Stimulated activated CD4-positive, alpha-beta T cell treated with anti-CD3 and anti-CD28 coated beads, Interleukin-15, amount 100 ng/mL, for 24 hours (primary cell): ENCODE measurements at regions not wholly inside any gene's neighbourhood (a gene's known extent, or its start where the extent isn't known, plus 50 kb on each side); places are given as distances from the start of the nearest gene placed in this dataset.

ENCODE experiments used
- DNase-seq: peaks from one replicate; pipeline ENCODE4 v3.0.0-alpha.2; 2020

DNA sequence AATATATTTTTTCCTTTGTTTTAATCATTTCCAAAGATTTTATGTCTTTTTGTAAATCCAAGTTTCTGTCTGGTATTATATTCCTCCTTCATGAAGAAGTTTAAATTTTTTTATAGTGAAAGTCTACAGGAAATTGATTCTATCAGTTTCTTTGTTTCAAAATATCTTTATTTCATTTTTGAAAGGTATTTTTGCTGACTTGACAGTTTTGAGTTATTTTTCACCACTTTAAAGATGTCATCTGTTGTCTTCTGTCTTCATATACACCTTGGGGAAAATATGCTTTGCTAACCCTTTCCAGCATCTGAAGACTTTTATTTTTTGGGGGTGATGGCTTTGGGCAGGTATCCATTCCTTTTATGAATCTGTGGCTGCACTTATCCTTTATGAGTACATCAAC, 164.4 kb upstream of the EPHA5 start:
- no peak for DNase-seq

DNA sequence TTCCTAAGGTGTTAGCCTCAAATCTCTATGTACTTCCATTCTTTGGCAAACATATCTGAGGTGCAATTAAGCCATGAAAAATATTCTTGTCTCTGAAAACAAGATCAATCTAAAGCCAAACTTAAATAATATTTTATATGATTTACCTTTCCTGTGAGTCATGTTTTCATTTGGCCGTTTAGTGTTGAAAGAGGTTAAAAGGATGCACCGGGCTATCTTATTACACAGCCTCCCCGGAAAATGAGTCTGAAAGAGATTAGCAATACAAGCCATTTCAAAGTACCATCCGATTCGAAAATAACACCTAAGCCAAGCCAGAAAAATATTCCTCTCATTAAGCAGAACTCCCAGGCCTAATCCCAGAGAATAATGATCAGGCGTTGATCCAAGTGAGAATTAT, 161.5 kb upstream of the EPHA5 start:
- no peak for DNase-seq

DNA sequence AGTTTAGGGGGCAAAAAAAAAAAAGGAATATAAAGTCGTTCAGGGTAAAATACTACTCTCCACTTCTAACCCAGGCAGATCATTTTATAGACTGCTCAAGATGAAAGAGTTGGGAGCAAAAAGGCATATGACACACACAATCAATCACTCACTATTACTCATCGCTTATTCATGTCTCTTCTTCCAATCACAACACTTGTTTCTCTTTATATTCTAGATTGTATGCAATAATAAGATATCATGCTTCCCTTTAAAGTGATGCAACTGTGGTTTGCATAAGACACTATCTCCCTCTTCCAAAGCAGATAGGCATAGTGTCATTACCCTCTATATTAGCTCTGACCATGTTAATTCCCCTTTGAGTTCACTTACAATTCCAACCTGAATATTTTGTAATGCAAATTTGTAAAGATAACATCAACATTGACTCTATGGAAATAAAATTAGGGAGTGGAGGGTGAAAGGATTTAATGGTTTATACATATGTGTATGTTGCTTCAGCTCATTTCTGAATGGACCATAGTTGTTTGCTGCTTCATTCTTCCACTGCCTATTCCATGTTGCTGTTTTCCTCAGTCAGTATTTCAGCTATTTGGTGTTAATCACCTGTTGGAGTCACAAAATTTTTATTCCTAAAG, 154.9 kb upstream of the EPHA5 start:
- DNase-seq, result no peak

DNA sequence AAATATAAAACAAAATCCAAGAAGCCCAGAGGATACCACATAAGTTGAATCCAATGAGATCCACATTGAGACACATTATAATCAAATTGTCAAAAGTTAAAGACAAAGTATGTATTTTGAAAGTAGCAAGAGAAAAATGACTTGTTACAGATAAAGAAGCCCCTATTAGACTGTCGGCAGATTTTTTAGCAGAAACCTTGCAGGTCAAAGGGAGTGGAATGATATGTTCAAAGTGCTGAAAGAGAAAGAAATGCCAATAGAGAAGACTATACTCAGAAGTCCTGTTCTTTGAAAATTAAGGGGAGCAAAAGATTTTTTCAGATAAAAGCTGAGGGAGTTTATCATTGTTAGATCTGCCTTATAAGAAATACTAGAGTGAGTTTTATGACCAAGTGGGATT, 148.9 kb upstream of the EPHA5 start:
- no peak for DNase-seq

DNA sequence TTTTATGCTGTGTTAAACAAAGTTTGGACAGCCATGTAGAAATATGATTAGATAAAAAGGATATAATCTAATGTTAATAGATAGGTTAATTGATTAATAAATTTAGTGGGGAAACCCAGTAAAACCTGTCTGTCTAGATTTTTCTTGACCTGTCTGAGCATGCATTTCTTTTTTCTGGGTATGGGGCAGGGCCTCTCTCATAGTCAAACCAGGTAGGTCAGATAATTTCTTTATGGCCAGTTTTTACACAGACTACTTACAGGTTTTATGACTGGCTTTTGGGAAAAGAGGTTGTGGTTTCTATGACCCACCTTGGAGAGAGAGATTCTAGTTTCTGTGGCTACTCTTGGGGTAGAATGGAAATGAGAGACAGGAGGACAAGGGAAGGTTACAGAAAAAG, 135.6 kb upstream of the EPHA5 start:
- DNase-seq, result no peak

DNA sequence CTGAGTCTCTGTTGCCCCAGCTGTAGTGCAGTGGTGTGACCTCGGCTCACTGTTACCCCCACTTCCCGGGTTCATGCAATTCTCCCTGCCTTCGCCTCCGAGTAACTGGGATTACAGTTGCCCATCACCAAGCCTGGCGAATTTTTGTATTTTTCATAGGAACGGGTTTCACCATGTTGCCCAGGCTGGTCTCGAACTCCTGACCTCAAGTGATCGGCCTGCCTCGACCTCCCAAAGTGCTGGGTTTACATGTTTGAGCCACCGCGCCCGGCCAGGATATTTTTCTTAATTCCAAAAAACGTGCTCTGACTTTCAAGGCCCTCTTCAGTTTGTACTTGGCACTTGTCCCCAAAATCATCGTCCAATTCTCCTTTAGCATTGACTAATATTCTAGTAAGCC, 129.2 kb upstream of the EPHA5 start:
- no peak for DNase-seq

DNA sequence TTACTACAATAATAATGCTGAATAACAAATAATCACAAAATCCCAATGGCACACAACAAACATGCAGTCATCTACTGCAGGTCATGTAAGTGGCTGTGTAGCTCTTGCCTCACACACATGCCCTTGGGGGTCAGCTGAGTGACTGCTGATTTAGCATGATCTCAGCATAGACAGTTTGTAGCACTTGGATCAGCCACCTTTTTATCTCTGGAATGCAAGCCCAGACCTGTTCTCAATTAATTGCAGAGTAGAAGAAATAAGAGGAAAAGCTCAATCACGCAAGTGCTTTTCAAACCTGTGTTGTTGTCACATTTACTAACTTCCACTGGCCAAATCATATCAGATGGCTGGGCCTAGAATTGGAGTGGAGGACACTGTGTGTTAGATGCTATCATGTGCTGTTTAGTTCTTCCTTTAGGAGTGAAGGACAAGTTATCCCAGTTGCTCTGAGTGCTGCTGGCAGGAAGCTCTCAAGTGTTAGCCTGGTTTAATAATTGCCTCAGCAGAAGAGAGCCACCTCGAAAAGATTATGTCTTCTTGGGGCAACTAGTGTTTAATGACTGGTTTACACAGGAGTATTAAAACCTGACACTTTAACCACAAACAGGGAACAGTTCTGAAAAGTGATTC, 128.3 kb upstream of the EPHA5 start:
- no peak for DNase-seq

DNA sequence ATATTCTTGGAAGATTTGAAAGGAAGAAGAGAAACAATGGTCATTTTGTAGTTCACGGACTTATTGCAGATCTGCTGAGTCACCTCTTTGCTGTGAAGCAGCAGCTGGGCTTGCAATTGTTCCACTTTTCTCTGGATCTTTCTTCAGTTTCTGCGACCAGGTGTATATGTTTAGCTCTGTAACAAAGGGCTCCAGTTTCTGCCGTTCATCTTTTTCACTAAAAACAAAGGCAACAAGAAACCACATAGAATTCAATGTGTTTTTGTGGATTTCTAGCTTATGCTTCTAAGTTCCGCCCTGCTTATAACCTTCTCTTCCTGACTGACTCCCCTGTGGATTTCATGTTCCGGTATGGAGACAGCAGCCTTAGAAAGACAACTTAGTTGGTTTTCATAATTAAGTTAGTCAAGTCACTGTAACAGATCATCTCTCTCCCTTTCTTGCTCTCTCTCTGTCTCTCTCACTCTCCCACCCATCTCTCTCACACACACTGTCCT, 121.6 kb upstream of the EPHA5 start:
- no peak for DNase-seq

DNA sequence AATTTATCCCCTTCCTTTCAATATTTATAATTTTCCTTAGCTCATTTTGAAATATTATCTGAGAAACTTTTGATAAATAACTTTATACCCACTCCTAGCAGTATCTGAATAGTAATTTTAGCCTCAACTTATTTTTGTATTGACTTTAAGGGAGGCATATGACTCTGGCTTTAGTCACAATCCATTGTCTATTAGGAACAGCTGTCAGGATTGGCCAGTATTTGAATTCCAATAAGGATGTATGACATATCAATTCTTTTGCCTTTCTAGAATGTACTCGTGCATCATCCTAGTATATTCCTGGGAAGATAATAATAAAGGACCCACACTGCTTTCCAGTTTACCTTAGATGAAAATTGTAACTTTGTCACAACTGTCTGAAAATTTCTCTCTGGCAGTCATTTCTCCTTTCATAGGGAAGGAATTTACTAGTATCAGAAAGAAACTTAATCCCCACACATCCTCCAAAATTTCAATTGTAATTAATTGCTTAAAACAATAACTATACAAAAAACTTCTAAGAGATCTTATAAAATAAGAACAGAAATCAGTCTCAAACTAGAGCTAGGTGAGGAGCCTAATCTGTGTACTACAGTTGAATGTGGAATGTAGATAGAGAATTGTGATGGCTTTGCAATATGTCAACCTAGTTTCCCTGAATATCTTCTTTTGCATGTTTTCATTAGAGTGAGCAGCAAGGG, 121.0 kb upstream of the EPHA5 start:
- no peak for DNase-seq

DNA sequence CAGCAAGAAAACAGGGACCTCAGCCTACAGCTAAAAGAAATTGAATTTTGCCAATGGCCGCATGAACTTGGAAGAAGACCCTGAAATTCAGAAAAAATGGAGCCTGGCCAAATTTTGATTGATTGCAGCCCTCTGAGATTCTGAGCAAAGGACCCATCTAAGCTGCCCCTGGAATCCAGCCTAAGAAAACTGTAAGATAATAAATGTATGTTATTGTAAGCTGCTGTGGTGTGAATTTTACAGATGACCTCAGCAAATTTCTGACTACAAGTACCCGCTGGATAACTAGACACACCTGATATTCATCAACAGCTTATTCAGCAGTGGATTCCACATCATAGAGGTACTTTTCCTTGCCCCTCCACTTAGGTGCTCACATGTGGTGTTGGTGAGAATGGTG, 119.5 kb upstream of the EPHA5 start:
- no peak for DNase-seq

DNA sequence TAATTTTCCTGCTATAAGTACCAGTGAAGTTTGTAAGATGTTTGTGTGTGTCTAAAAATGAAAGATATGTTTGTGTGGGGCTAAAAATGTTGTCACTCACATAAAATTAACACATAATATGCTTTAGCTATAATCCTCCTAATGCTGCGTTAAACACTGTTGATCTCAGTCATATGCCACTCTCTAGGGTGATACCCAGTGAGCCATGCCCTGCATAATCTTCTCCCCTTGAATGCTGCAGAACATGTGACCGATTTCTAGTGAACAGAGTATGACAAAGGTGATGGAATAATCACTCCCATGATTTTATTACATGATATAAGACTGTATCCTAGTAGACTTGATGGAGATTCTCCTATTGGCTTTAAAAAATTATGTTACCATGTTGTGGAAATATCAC, 119.1 kb upstream of the EPHA5 start:
- DNase-seq, result no peak

DNA sequence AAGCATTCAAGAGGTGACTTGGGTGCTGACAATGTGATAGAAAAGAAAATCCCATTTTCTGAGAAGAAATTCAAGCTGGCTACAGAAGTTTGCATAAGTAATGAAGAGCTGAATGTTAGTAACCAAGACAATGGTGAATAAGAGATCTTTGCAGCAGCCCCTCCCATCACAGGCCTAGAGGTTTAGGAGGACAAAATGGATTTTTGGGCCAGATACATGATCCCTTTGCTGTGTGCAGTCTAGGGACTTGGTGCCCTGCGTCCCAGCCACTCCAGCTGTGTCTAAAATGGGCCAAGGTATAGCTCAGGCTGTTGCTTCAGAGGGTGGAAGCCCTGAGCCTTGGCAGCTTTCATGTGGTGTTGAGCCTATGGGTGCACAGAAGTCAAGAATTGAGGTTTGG, 107.0 kb upstream of the EPHA5 start:
- no peak for DNase-seq

DNA sequence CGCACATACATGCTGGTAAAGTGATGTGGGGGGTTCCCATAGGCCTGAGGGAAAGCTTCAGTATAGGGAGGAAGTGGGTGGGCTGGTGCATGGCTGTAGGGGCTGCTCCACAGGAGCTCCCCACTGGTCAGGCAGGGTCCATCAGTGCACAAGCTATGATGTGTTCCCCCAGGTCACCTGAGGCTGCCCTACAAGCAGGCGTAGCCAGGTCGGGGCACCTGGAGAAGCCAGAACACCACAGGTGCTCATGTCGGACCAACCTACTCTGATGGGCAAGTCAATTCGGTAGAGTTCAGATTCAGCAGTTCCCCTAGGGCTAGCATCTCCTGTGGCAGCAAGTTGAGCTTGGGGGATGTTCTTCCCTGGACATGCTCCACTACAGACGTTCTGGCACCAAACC, 103.3 kb upstream of the EPHA5 start:
- no peak for DNase-seq

DNA sequence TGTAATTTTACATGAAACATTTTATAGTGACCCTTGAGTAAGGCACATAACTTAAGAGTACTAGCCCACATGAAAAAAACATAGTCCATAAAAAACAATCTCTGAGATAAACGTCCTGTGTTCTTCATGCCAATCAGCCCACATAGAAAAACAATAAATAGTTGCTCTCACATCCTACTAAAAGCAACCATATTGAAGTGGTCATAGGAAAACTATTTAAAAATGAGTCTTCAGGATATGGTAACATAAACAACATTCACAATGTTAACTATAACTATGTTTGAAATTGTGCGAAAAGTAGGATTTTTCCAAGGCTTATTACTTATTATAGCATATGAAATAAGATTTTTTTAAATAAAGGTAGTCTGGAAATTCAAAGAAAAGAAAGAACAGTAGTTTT, 77.1 kb upstream of the EPHA5 start:
- DNase-seq, result no peak

DNA sequence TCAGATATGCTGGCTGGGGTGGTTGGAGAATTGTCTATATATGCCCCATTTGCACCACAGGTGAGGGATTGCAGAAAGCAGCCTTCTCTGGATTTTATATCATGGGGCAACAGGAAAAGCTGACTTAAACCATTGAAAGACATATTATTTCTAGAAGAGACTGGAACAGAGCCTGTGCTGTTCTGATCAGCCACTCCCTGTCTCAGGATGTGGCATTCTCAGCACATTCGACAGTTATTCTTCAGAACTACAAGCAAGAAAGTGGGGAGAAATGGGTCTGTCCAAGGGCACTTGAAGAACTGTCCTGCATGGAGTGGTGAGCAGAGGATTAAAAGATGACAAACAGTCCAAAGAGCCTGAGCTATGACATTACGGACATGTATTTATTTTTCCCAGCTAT, 67.8 kb upstream of the EPHA5 start:
- DNase-seq, result no peak

DNA sequence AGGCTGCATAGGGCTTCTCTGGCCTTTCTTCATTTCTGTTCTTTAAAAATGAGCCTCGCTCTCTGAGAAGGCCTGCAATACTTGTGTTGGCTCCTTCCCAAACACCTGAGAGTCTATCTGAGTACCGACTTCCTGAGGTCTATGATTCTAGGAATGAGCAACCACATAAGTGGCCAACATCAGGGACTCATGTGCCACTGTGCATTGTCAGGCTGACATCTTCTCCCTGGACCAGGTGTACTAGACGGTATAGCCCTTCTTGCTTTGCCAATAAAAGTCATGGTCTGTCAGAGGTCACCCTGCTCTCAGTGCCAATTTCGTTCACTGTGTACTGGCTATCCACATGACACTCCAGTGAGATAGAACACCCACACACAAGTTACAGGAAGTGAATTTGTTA, 67.4 kb upstream of the EPHA5 start:
- DNase-seq, result no peak

DNA sequence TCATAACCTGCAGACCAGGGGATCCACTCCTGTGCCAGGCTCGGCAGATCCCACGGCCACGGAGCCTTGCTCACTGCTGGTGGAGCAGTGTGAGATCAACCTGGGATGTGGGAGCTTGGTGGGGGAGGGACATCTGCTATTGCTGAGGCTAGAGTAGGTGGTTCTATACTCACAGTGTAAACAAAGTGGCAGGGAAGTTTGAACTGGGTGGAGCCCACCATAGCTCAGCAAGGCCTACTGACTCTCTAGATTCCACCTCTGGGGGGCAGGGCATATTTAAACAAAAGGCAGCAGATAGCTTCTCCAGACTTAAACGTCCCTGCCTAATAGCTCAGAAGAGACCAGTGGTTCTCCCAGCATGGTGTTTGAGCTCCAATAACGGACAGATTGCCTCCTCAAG, 54.7 kb upstream of the EPHA5 start:
- DNase-seq, result no peak
